B cell (primary cell): ENCODE measurements at regions not wholly inside any gene's neighbourhood (a gene's known extent, or its start where the extent isn't known, plus 50 kb on each side); places are given as distances from the start of the nearest gene placed in this dataset.

Experiments used
- EZH2 ChIP-seq: IDR thresholded peaks from 2 replicates; pipeline ENCODE4 v1.6.1; 2012; ENCODE audit warnings: borderline replicate concordance, low read depth, mild to moderate bottlenecking, moderate library complexity, low read length; ENCODE audit not compliant: insufficient read depth, poor library complexity, severe bottlenecking
- TF ChIP-seq, protein P1 (sequence below): fragments of 200-600 bp; IDR thresholded peaks from one replicate; pipeline ENCODE4 v1.8.0; 2022; ENCODE audit warnings: antibody characterized with exemption, mild to moderate bottlenecking

DNA sequence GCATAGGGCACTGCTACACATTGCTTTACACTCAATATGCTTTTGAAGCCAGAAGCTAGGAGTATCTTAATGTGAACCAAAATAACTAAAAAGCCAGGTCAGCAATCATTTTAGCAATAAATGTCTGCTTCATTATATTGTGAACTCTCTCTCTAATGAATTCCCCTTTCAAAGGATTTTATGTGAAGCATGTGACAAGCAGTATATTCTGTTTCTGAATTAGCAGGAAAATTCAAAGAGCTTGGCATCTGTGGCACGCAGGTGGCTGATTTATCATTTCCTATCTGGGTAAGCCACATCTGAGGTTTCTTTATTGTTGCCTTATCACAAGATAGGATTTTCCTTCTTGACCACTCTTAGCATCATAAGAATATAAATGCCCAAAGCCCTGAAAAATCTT, 56.8 kb upstream of the KLF12 start:
- TF ChIP-seq, protein P1, sequence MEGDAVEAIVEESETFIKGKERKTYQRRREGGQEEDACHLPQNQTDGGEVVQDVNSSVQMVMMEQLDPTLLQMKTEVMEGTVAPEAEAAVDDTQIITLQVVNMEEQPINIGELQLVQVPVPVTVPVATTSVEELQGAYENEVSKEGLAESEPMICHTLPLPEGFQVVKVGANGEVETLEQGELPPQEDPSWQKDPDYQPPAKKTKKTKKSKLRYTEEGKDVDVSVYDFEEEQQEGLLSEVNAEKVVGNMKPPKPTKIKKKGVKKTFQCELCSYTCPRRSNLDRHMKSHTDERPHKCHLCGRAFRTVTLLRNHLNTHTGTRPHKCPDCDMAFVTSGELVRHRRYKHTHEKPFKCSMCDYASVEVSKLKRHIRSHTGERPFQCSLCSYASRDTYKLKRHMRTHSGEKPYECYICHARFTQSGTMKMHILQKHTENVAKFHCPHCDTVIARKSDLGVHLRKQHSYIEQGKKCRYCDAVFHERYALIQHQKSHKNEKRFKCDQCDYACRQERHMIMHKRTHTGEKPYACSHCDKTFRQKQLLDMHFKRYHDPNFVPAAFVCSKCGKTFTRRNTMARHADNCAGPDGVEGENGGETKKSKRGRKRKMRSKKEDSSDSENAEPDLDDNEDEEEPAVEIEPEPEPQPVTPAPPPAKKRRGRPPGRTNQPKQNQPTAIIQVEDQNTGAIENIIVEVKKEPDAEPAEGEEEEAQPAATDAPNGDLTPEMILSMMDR: no peak
- TF ChIP-seq EZH2: no peak
